ENCODE measurements at regions not wholly inside any gene's neighbourhood (a gene's known extent, or its start where the extent isn't known, plus 50 kb on each side); places are given as distances from the start of the nearest gene placed in this dataset.

DNA sequence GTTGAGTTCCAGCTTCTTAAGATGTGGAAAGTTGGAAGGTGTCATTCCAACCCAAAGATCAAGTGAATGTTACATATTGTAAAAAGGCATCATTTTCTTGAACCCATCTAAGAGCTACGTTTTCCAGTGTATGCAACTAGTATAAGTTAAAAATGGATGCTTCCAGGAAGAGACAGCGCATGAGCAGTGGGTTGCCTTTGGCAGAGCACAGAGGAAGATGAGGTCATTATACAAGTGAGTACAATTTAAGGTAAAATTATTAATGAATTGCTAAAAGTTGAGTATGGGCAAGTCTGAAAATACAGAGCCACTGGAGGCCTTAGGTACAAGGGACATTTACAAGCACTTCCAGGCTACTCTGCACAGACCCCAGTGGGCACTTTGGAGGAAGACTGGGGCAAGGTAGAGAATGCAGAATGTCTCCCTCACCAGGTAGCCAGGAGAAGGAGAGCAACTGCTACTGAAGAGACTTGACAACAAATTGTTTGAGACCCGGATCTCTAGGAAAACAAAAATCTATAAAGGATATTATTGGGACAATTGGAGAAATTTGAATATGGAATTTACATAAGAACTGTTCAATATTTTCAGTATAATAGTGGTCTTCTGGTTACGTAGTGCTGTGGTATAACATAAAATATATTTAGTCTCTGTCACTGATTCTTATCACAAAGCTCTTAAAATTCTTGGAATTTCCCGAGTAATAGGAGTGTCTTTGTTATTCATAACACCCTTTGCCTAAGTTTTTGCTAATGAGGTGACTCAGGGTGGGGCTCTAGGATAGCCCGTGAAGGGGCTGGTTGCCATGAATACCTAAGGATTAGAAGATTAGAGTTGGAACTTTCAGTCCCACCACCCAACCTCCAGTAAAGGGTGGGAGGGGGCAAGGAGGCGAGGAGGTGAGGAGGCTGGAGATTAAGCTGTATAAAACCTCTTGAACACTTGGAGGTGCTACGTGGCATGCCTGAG lies 129.9 kb upstream of the FER start:
- CTCF ChIA-PET: no interaction called here
- Mint-ChIP-seq H3K4me3 (no peak overlapping the region), H3K9me3 (peaks cover under 1% of the 10 kb centered on the region), H3K36me3 (ENCODE audit: low read depth) (no peaks in the 10 kb centered on the region), H3K4me1 (ENCODE audit: low read depth) (no peaks in the 10 kb centered on the region), H3K27ac (no peak overlapping the region), H3K27me3 (ENCODE audit: low read depth) (peaks cover 14% of the 10 kb centered on the region)
- intact Hi-C loops (cut with micrococcal nuclease): no loop called here
- DNase-seq: no peak

DNA sequence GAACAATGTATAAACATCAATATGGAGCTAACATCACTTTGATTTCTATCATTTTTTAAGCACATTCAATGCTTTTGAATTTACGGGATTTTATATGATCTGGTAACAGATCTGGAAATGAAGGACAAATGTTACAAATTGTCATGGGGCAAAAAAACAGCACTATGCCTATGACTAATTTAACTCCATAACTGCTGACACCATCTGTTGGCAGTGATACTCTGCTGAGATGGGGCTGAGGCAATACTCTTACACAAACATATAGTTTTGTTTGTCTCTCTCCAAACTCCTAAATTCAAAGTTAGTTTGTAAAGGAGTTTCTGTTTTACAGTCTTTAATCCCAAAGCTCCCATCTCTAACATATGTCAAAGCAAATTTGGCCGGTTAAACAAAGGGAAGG lies 132.5 kb upstream of the FER start:
- Mint-ChIP-seq H3K27me3 (ENCODE audit: low read depth) (peaks cover 12% of the 10 kb centered on the region), H3K9me3 (peaks cover 4% of the 10 kb centered on the region), H3K4me3 (no peak overlapping the region), H3K36me3 (ENCODE audit: low read depth) (no peaks in the 10 kb centered on the region), H3K27ac (no peak overlapping the region), H3K4me1 (ENCODE audit: low read depth) (no peaks in the 10 kb centered on the region)
- CTCF ChIA-PET: no interaction called here
- intact Hi-C loops (cut with micrococcal nuclease): no loop called here
- DNase-seq: no peak

DNA sequence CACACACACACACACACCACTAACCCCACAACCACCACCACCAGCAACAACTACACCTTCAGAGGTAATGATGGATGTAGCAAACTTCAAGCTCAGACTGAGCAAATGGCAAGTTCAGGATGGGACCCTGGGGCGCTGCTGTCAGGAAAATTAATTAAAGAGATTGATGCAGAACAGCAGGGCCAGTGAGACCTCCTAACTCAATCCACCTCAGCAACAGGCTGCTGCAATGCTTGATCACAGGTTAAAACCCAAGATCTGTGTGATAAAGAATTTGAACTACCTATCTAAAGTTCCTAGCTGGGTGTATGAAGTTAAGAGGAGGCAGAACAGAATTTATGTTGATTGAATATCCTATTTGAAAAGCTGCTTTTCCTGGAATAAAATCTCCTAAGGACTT lies 140.3 kb upstream of the FER start:
- Mint-ChIP-seq H3K4me3 (no peak overlapping the region), H3K9me3 (peaks cover 3% of the 10 kb centered on the region), H3K27ac (no peak overlapping the region), H3K36me3 (ENCODE audit: low read depth) (no peaks in the 10 kb centered on the region), H3K27me3 (ENCODE audit: low read depth) (peaks cover 5% of the 10 kb centered on the region), H3K4me1 (ENCODE audit: low read depth) (peaks cover 4% of the 10 kb centered on the region)
- CTCF ChIA-PET: interaction anchor here (0.7 kb wide), 1 partner anchor 9 kb away, joined by 3 read pairs; no protein-coding TSS in a partner anchor
- no peak for DNase-seq
- intact Hi-C loops (cut with micrococcal nuclease): no loop called here

DNA sequence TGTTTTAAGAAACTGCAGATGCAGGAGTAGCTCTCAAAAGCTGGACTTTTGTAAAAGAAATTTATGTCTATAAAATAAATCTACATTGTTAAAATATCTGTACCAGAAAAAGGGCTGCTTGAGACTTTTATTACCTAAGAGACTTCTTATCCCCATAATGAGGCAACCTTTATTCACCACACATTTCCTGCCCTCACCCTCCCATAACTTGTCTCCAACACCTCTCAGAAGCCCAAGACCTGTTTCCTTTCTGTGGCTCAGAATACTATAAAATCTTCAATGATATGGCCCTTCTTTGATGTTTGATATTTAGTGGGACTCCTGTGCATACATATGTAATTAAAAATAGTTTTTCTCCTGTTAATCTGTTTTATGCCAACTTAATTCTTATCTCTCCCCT lies 141.5 kb upstream of the FER start:
- peaks cover 4% of the 10 kb centered on the region for H3K4me1 Mint-ChIP-seq (ENCODE audit: low read depth)
- intact Hi-C loops (cut with micrococcal nuclease): no loop called here
- CTCF ChIA-PET: no interaction called here
- DNase-seq: no peak
- H3K4me3 Mint-ChIP-seq: no peak overlapping the region
- H3K27me3 Mint-ChIP-seq (ENCODE audit: low read depth): peaks cover 5% of the 10 kb centered on the region
- no peaks in the 10 kb centered on the region for H3K36me3 Mint-ChIP-seq (ENCODE audit: low read depth)
- no peaks in the 10 kb centered on the region for H3K9me3 Mint-ChIP-seq
- no peak overlapping the region for H3K27ac Mint-ChIP-seq

DNA sequence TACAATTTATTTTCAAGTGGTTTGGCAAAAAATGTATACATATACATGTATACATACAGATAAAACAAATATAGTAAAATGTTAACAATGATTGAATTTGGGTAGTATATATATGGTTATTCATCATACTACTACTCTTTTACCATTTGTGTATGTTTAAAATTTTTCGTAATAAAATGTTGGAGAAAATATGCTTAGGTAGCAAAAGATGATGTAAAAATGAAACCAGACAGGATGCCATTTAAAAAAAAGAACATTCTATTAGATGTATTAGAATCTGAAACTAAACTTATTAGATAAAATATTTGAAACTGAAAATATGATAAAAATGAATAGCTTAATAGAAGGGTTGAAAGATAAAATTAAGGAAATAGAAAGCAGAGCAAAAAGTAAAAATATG lies 144.9 kb upstream of the FER start:
- Mint-ChIP-seq H3K36me3 (ENCODE audit: low read depth) (no peaks in the 10 kb centered on the region), H3K4me1 (ENCODE audit: low read depth) (peaks cover 4% of the 10 kb centered on the region), H3K4me3 (no peak overlapping the region), H3K27me3 (ENCODE audit: low read depth) (peaks cover 10% of the 10 kb centered on the region), H3K9me3 (no peaks in the 10 kb centered on the region), H3K27ac (no peak overlapping the region)
- CTCF ChIA-PET: no interaction called here
- intact Hi-C loops (cut with micrococcal nuclease): no loop called here
- DNase-seq: no peak

DNA sequence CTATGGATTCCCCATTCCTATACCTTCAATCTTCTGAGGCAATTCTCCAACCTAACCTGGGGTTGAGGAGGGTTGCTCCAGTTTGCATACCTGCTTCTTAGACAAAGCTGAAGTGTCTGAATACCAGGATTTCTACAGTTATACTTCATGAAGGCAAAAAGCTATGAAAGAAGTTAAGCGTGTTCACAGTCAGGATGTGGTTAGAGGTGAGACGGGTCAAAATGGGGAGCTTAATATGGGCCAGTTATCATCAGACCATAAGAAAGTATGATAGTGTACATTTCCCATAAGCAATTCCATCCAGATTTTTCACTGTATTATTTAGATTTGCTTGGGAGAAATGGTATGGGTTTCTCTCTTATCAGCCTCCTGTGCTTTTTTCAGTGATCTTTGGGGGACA lies 156.9 kb upstream of the FER start:
- Mint-ChIP-seq H3K9me3 (no peaks in the 10 kb centered on the region), H3K27ac (no peak overlapping the region), H3K4me1 (ENCODE audit: low read depth) (no peaks in the 10 kb centered on the region), H3K27me3 (ENCODE audit: low read depth) (peaks cover 13% of the 10 kb centered on the region), H3K36me3 (ENCODE audit: low read depth) (no peaks in the 10 kb centered on the region), H3K4me3 (no peak overlapping the region)
- intact Hi-C loops (cut with micrococcal nuclease): no loop called here
- no peak for DNase-seq
- CTCF ChIA-PET: no interaction called here

DNA sequence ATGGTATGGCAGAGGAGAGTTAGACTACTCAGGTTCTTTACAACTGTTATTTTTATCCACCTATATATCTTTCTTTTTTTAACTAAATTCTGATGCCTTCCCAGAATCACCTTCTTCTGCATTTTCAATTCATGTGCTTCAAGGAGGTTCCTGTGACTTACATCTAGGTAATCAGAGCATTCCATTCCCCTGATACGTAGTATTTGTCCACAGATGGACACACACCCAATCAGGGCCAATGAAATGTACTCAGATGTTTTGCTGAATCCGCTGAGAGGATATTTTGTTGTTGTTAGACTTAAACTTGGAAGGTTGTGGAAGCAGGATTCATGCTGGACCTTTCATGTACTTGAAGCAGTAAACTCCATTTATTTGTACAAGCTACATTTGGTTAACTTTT lies 159.4 kb upstream of the FER start:
- Mint-ChIP-seq H3K27me3 (ENCODE audit: low read depth) (peaks cover 18% of the 10 kb centered on the region), H3K27ac (no peak overlapping the region), H3K9me3 (no peaks in the 10 kb centered on the region), H3K36me3 (ENCODE audit: low read depth) (no peaks in the 10 kb centered on the region), H3K4me1 (ENCODE audit: low read depth) (no peaks in the 10 kb centered on the region), H3K4me3 (no peak overlapping the region)
- intact Hi-C loops (cut with micrococcal nuclease): no loop called here
- CTCF ChIA-PET: no interaction called here
- DNase-seq: no peak

DNA sequence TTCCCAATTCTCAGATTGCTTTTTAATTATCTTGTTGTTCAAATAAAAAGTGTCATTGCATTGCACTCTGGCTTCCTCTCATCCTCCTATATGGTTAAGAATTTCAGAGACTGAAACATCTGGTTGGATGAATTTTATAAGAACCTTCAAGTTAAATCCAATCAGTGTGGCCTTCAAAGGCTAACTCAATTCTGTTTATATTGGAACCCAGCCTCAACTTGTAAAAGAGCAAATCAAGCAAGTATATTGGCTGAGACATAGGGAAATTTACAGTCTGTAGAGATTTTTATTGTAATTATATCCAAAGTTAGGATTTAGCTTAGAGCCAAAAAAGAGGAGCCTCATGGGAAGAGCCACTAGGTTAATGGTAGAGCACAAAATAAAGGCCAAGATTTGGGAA lies 159.9 kb upstream of the FER start:
- no peak overlapping the region for H3K4me3 Mint-ChIP-seq
- no peak for DNase-seq
- CTCF ChIA-PET: no interaction called here
- H3K4me1 Mint-ChIP-seq (ENCODE audit: low read depth): no peaks in the 10 kb centered on the region
- intact Hi-C loops (cut with micrococcal nuclease): no loop called here
- H3K9me3 Mint-ChIP-seq: no peaks in the 10 kb centered on the region
- H3K27me3 Mint-ChIP-seq (ENCODE audit: low read depth): peaks cover 18% of the 10 kb centered on the region
- no peak overlapping the region for H3K27ac Mint-ChIP-seq
- no peaks in the 10 kb centered on the region for H3K36me3 Mint-ChIP-seq (ENCODE audit: low read depth)

DNA sequence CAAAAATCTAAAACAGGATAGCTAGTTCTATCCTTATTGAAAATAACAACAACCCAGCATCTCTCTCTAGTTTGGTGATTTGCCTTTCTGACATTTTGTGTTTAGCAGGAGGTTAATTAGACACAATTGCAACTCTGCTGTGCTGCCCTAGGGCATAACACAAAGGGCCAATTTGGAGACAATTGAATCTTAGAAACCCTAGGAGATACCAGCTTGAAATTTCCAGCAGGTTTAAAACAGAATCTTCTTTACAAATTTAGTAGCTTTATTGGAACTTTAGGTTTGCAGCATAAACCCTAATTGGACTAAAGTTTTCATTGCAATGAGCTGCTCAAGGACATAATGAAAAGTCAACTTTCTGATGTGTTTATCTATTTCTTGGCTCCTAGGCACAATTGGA lies 166.7 kb upstream of the FER start:
- Mint-ChIP-seq H3K36me3 (ENCODE audit: low read depth) (no peaks in the 10 kb centered on the region), H3K27me3 (ENCODE audit: low read depth) (peaks cover 8% of the 10 kb centered on the region), H3K9me3 (peaks cover 3% of the 10 kb centered on the region), H3K4me3 (no peak overlapping the region), H3K4me1 (ENCODE audit: low read depth) (no peaks in the 10 kb centered on the region), H3K27ac (no peak overlapping the region)
- CTCF ChIA-PET: interaction anchor here (0.8 kb wide), 1 partner anchor 14 kb away, joined by 3 read pairs; no protein-coding TSS in a partner anchor
- intact Hi-C loops (cut with micrococcal nuclease): no loop called here
- no peak for DNase-seq

DNA sequence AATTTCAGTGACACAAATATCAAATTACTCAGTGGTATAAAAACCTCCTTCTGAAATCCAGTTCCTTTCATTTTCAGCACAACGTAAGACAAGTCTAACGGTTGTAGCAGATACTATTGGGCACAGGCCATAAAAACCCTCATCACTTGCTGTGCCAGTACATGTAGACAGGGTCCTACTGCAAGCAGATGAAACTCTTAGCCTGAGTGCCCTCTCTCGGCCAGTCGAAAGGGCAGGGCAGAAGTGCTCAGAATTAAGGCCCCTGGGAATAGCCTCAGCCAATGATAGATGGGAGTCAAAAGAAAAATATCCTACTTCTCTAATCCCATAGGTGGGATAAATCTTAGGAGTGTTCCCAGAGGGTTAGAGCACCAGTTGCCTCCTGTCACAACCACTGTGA lies 168.5 kb upstream of the FER start:
- H3K36me3 Mint-ChIP-seq (ENCODE audit: low read depth): peaks cover under 1% of the 10 kb centered on the region
- peaks cover 16% of the 10 kb centered on the region for H3K9me3 Mint-ChIP-seq
- CTCF ChIA-PET: no interaction called here
- no peak for DNase-seq
- peaks cover 5% of the 10 kb centered on the region for H3K27me3 Mint-ChIP-seq (ENCODE audit: low read depth)
- no peaks in the 10 kb centered on the region for H3K4me1 Mint-ChIP-seq (ENCODE audit: low read depth)
- intact Hi-C loops (cut with micrococcal nuclease): no loop called here
- no peak overlapping the region for H3K4me3 Mint-ChIP-seq
- no peak overlapping the region for H3K27ac Mint-ChIP-seq

DNA sequence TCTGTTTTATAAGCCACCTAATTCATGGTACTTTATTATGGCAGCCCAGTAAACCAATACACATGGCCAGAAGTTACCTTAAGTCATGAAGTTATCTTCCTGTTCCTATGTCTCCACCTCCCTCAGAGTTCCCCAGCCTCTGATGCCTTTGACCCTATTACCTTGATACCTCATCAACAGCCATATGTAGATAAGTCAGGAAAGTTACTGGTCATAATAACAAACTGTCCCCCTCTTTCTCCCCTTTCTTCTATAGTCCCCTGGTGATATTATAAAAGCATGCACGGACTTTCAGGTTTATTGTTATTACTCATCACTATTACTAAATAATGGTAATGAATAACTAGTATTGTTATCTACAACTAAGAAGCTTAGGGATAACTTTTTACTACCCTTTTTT lies 168.9 kb upstream of the FER start:
- no peaks in the 10 kb centered on the region for H3K4me1 Mint-ChIP-seq (ENCODE audit: low read depth)
- H3K36me3 Mint-ChIP-seq (ENCODE audit: low read depth): peaks cover 2% of the 10 kb centered on the region
- DNase-seq: no peak
- peaks cover 18% of the 10 kb centered on the region for H3K9me3 Mint-ChIP-seq
- intact Hi-C loops (cut with micrococcal nuclease): no loop called here
- H3K4me3 Mint-ChIP-seq: no peak overlapping the region
- no peak overlapping the region for H3K27ac Mint-ChIP-seq
- CTCF ChIA-PET: no interaction called here
- peaks cover 6% of the 10 kb centered on the region for H3K27me3 Mint-ChIP-seq (ENCODE audit: low read depth)

DNA sequence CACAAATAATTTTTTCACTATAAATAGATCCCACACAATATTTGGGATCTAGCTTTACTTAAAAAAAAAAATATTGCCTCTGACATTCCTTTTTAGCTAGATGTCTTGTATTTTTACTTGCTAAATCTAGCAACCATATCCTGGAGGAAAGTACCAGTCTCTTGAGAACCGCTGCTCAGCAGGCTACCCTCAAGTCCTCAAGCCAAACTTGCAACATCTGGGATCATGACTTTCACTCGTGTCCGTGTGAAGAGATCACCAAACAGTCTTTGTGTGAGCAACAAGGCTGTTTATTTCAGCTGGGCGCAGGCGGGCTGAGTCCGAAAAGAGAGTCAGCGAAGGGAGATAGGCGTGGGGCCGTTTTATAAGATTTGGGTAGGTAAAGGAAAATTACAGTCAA lies 180.3 kb upstream of the FER start:
- intact Hi-C loops (cut with micrococcal nuclease): no loop called here
- CTCF ChIA-PET: interaction anchor here (0.6 to 1.3 kb wide), 3 partner anchors 13 to 364 kb away, joined by 3 read pairs; no protein-coding TSS in a partner anchor
- no peak overlapping the region for H3K4me3 Mint-ChIP-seq
- DNase-seq: no peak
- no peaks in the 10 kb centered on the region for H3K4me1 Mint-ChIP-seq (ENCODE audit: low read depth)
- peaks cover 4% of the 10 kb centered on the region for H3K27me3 Mint-ChIP-seq (ENCODE audit: low read depth)
- no peaks in the 10 kb centered on the region for H3K9me3 Mint-ChIP-seq
- H3K36me3 Mint-ChIP-seq (ENCODE audit: low read depth): no peaks in the 10 kb centered on the region
- no peak overlapping the region for H3K27ac Mint-ChIP-seq

DNA sequence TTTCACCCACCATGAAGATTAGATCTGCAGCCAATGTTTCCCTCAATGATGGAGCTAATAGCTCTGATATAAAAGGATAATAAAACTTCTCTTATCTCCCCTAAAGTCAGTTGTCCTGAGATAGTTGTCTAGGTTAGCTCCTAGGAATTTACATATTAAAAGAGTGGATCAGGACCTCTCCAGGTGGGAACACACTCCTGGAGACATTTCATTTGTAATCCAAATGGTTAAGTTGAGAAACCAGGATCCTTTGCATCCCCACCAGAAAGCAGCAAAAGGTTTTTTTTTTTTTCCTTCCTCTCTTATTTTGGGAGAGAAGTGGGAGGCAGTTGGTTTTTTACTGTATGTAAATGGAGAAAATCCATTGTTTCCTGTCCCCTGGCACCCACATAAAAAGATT lies 182.5 kb upstream of the FBXL17 start:
- Mint-ChIP-seq H3K27ac (no peak overlapping the region), H3K4me1 (ENCODE audit: low read depth) (no peaks in the 10 kb centered on the region), H3K36me3 (ENCODE audit: low read depth) (no peaks in the 10 kb centered on the region), H3K4me3 (no peak overlapping the region), H3K9me3 (no peaks in the 10 kb centered on the region), H3K27me3 (ENCODE audit: low read depth) (peaks cover 2% of the 10 kb centered on the region)
- no peak for DNase-seq
- intact Hi-C loops (cut with micrococcal nuclease): no loop called here
- CTCF ChIA-PET: interaction anchor here (0.6 kb wide), 1 partner anchor 37 kb away, joined by 3 read pairs; no protein-coding TSS in a partner anchor

Data from activated naive CD4-positive, alpha-beta T cell treated with anti-CD3 and anti-CD28 coated beads for 36 hours (primary cell).